HG02973 (cell line): ENCODE measurements at regions not wholly inside any gene's neighbourhood (a gene's known extent, or its start where the extent isn't known, plus 50 kb on each side); places are given as distances from the start of the nearest gene placed in this dataset.
"Not testable (repeated sequence)": the region's sequence is repeated elsewhere in the genome, so short reads cannot be mapped to it uniquely, and the experiment has no call there.

Source experiments
- ATAC-seq: cut with Tn5 transposase; IDR thresholded peaks from one replicate; pipeline ENCODE4 v1.9.1; 2021; ENCODE audit warnings: moderate library complexity; ENCODE audit not compliant: unreplicated experiment

DNA sequence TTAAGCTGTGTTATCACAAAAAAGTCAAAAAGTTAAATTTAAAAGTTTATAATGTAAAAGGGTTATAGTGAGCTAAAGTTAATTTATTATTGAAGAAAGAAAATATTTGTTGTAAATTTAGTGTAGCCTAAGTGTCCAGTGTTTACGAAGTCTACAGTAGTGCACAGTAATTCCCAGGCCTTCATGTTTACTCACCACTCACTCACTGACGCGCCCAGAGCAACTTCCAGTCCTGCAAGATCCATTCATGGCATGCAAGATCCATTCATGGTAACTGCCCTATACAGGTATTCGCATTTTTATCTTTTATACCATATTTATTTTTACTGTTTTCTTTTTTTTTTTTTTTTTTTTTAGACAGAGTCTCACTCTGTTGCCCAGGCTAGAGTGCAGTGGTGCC is 69.5 kb downstream of the TPRA1 start:
- no peak for ATAC-seq

DNA sequence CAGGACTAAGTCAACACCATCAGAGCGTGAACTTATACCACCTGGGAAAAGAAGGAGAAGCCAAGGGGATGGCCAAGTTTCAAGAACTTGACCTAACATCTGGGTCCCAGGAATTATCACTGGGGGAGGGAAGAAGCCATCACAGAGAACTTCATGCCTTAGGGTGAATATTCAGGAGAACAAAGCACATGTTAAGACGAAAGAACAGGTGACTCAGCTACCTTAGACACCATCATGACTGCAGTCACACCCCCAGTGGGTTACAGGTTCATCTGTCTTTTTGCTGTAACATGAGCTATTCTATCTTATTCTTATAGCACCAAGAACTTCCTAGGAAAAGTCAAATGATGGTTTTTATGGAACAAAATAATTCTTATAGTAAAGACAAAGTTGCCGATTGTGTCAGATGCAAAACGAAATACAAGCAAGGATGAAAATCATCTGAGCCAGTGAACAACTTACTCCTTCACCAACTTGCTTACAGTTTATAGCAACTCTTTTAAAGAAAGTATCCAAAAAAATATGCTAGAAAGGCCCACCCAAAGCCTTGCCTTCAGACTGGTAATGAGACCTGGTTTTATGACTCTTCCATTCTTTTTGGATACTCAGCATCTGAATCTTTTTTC is 72.0 kb downstream of the TPRA1 start:
- ATAC-seq, result no peak

DNA sequence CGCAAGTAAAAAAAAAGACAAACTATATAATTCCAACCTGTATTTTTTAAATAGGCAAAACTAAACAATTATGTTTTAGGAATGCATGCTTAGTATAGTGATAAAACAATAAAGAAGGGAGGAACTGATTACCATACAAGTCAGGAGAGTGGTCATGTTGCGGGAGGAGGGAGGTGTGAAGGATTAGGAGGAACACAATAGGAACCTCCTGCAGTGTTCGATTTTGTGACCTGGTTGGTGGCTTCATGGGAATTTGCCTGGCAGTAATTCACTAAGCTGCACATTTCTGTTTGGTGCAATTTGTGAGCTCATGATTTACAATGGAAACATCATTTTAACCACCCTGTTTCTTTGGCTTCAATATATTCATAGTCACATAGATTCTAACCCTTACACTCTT is 78.3 kb downstream of the TPRA1 start:
- no peak for ATAC-seq

DNA sequence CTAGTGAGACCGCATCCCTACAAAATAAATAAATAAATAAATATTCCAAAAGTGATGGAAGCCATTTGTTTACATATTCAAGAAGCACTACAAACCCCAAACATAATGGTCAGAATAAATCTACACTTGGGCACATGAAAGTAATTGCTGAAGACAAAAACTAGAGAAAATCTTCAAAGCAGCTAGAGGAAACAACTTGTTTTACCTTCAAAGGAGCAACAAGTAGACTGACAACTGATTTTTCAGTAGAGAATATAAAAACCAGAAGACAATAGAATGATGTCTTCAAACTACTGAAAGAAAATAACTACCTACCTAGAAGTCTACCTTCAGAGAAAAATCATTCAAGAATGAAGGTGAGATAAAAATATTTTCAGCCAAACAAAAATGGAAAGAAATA is 89.4 kb downstream of the TPRA1 start:
- ATAC-seq, result no peak

DNA sequence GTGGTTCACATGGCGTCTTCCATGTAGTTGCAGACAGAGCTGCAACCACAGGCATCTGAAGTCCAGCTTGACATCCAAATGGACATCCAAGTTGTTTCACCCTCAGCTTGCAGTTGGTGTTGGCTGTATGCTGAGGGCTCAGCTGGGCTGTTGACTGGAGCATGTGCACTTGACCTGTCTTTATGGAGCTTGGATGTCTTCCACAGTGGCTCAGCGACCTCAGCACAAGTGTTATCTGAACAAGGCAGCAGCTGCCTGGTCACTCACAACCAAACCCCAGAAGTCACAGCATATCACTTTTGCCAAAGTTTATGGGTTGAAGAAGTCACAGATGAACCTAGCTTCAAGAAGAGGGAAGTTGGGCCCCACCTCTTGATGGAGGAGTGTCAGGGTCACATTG is 92.9 kb downstream of the TPRA1 start:
- ATAC-seq, result no peak

DNA sequence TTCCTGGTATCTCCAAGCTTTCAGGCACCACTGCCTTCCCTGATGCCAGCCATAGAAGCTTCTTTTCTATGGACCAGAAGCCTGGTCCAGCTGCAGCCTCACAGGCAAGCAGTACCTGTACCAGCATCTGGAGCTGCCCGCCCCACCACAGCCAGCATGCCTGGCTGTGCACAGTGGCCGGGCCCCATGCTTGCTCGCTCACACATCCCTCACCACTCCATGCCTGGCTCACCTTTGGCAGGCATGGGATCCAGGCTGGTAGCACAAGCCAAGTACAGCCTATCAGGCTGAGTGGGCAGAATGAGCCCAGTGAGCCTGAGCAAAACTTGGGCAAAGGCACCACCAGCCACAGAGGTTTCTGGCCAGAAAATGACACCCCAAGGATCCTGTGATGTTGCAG is 93.4 kb downstream of the TPRA1 start:
- ATAC-seq, result no peak

DNA sequence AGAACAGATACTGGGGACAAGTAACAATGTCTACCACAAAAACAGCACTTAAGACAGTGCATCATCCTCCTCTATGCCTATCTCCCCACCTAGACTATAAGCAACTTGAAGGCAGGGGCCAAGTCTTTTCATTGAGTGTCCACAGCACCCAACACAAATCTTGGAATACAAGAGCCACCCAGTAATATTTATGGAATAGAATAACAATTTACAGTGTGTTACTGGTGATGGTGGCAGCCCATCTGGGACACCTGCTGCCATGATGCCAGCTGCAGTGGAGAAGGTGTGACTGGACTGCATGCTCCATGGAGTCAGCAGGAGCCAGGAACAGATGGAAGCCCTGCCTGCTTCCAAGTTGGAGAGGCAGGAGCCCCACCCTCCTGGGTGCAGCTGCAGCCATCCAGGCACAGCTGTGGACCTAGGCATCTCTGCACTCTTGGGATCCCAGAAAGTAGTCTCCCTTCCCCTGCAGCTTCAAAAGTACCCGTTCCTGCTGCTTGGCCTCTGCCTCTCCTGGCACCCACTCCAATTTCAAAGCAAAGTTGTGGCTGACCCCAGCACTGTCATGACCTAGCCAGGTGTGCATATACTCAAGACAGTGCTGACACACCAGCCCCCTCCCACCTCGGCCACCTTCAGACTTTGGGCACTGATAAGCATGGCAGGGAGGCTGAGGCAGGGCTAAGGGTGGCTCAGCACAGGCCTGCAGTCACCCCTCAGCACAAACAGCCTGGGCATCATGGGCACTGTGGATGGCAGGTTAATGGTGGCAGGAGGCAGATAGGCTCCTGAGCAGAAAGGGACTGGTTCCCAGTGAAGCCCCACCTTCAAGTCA is 94.5 kb downstream of the TPRA1 start:
- ATAC-seq, result no peak

DNA sequence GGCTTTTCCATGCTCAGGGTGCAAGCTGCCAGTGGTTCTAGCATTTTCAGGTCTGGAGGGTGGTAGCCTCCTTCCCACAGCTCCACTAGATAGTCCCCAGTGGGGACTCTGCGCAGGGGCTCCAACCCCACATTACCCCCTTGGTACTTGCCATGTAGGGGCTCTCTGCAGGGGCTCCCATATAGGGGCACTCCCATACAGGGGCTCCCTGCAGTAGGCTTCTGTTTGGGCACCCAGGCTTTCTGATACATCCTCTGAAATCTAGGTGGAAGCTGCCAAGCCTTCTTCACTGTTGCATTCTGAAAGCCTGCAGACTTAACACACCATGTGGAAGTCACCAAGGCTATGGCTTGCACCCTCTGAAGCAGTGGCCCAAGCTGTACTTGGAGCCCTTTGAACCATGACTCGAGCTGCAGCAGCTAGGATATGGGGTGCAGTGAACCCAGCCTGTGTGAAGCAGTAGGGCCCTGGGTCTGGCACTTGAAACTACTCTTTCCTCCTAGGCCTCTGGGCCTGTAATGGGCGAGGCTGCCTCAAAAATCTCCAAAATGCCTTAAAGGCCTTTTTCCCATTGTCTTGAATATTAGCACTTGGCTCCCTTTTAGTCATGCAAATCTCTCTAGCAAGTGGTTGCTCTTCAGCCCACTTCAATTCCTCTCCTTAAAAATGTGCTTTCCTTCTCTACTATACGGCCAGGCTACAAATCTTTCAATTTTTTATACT is 96.4 kb downstream of the TPRA1 start:
- no peak for ATAC-seq

DNA sequence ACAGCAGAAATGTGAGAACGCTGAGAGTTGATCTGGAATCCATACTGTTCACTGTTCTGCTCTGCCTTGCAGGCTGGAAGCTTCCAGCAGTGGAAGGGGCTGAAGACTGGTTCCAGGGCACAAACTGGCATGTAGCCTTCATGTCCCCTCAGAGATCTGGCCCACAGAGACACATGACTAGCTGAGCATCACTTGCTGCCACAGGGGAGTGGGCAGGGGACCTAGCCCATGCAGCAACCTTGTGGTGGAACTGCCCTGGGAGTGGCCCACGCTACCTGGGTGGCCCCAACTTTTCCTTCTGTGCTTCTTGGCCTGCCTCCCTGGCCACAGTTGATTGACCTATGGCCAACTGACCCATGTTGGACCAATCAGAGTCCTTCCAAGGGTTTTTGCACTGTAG is 98.1 kb downstream of the TPRA1 start:
- ATAC-seq, result no peak

DNA sequence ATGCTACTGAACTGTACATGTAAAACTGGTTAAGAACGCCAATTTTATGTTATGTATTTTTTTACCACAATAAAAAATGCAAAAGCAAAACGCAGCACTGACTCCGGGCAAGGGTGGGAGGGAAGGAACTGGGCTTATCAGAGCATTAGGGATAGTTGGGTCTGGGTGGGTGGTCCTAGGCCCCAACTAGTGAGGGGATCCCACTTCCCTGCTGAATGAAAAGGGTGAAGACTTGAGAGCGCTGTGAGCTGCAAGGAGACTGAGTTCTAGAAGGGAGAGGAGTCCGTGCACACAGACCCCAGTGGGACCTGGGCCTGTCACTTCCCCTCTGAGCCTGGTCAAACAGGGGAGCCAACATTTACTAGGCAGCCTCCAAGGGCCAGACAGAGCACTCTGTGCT is 98.6 kb downstream of the TPRA1 start:
- no peak for ATAC-seq

DNA sequence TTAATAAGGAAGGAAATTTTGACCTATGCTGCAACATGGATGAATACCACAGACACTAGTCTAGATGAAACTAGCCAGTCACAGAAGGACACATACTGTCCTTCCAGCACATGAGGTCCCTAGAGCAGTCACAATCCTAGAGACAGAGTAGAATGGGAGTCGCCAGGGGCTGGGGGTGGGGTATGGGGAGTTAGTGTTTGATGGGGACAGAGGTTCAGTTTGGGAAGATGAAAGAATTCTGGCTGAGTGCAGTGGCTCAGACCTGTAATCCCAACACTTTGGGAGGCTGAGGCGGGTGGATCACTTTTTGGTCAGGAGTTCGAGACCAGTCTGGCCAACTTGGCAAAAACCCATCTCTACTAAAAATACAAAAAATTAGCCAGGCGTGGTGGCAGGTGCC is 99.2 kb downstream of the TPRA1 start:
- no peak for ATAC-seq

DNA sequence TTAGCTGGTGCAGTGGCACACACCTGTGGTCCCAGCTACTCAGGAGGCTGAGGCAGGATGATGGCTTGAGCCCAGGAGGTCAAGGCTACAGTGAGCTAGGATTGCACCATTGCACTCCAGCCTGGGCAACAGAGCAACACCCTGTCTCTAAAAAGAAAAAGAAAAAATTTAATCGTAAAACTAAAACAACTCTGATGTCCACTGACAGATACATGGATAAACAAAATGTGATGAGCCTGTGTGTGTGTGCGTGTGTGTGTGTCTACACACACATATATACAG is 99.6 kb downstream of the TPRA1 start:
- not testable (repeated sequence) for ATAC-seq

DNA sequence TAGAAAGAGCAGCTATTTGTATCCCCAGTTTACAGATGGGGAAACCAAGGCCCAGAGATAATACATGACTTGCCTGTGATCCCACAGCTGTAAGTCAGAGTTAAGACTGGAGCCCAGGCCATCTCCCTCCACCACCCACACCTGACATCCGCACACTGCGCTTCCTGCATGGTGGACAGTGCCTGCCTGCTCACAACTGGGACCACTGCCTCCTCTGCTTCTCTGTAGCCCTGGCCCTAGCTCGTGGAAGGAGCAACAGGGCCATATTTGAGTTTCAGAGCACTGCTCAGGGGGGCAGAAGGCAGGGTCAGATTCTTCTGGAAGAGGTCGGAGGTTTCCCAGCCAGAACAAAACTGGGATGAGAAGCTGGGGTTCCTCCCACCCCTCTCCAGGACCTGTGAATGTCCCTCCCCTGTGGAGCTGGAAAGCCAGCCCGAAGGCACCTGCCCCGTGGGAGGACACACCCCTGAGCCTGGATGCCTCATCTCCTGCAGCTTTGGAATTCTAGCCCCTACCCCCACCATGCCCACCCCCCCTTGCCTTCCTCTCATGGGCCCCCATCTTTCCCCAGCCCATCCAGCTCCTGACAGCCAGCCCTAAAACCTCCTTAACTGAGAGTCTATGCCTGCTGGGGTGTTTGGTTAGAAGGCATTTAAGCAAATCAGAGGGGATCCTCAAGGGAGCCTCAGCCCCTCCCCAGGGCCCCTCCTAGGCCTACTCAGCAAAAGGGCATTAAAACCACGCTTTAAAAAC is 100.1 kb downstream of the TPRA1 start:
- ATAC-seq, result no peak

DNA sequence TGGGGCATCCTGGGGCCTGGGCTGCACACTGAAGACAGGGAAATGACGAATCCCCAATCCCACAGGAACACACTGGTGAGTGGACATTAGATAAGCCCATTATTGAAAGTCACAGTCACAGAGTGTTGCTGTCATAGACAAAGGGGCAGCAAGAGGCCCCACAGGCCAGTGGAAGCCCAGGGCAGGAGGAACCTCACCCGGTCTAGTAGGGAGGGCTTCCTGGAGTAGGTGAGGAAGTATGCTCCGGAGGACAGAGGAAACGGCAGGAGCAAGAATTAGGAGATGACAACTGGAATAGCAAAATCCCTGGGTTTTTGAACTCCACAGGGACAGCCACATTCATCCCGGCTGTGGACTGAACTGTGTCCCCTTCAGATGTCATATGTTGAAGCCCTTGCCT is 101.2 kb downstream of the TPRA1 start:
- ATAC-seq, result no peak

DNA sequence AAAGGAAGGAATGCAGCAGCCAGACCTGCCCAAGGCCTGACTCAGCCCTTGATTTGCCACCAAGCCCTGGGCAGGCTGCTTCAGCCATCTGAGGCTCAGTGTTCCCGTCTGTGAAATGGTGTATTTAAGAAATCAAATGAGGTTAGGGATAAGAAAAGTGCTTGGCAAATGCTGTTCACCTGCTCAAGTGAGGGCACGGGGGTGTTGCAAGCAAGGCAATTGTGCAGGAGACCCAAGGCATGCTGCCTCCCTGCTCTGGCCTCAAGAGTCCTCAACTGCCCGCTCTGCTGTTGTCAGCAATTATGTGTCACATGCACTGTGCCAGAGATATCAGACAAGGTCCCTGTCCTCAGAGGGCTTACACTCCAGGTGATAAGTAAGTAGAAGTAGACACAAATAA is 101.8 kb downstream of the TPRA1 start:
- ATAC-seq, result no peak

DNA sequence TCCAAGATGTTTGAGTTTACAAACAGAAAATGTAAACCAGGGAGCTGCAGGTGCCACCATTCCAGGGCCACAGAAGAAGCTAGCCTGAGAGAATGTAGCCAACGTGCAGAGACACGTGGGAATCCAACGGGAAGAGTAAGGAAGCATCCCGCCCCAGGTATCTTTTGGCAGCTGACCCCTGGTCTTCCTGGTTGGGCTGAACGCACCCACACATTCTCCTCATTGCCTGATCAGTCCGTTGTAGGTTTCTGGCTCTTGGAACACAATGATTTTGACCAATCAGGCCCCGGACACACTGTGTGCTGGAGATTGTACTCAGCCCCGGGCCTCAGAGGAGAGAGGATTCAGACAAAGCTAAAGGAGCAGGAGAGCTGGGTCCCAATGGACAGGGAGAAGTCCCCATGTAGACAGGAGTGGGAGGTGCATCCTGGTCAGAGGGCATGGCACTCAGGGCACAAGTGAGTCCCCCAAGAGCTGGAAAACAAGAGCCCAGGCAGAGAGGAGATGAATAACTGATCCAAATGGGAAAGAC is 102.3 kb downstream of the TPRA1 start:
- no peak for ATAC-seq

DNA sequence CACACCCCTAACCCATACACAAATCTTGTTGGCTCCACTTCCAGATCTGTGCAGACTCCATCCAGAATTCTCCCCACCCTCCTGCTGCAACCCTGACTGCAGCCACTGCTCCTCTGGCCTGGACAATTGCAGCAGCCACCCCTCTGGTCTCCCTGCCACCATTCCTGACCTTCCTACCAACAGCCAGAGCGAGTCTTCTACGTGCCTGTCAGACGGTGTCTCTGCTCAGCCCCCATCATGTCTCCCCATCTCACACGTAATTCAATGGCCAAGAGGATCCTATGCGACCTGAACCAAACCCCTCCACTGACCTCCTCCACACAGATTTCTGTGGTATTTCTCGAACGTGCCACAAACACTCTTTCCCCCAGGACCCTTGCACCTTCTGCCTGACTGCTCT is 103.3 kb downstream of the TPRA1 start:
- ATAC-seq, result no peak

DNA sequence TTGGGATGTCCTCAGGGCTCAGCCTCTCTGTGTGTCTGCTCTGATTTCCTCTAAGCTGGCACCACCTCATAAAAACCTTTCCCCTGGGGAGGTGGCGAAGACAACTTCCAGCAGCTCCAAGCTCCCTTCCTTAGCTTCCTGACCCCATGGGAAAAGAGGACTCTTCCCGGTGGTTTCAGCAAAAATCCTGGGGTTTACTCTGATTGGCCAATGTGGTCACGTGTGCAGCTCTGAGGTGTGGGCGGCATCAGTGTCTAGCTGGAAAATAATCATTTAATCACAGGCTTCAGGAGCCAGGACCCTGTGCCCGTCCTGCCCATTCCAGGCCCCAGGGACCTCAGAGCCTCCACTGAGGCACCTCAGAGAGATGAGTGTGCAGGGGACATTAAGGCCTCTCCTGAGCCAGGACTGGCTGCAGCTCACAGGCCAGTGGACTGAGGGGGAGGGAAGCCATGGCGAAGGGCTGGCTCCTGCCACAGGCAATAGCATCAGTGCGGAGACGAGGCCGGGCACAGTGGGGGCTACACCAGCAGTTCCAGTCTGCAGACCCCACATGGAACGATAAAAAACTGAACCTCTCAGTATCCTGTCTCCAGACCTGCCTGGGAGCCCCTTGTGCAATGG is 104.1 kb downstream of the TPRA1 start:
- no peak for ATAC-seq

DNA sequence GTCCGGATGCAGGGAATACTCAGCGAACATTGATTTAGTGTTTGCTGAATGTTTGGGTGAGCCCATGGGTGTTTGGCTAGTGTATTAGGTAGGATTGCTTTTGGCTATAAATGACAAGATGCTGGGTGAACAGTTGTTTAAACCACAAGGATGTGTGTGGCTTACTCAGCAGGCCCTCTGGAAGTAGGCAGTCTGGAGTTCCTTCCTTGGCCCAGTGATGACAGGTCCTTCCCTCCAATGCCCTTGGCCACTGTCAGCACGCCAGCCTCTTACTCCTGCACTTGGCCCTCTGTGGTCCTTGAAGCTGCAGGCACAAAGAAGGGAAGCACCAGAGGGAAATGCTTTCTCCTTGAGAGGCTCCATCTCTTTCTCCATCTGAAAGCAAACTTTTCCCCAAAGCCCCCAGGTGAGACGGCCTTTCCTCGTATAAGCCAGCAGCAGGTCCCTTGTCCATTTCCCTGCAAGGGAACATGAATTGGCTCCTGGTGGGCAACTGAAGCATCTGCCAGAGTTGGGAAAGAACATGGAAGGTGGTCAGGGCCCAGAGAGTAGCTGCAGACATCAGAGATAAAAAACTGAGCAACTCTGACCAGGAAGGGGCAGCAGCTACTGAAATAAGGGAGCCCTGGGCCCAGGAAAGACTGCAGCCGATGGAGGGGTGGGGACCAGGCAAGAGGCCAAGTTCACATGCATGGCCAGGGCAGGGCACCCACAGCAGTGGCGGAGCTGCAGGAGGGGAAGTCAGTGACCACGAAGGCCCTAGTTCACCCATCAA is 105.0 kb downstream of the TPRA1 start:
- no peak for ATAC-seq
